ENCODE measurements at regions not wholly inside any gene's neighbourhood (a gene's known extent, or its start where the extent isn't known, plus 50 kb on each side); places are given as distances from the start of the nearest gene placed in this dataset.

DNA sequence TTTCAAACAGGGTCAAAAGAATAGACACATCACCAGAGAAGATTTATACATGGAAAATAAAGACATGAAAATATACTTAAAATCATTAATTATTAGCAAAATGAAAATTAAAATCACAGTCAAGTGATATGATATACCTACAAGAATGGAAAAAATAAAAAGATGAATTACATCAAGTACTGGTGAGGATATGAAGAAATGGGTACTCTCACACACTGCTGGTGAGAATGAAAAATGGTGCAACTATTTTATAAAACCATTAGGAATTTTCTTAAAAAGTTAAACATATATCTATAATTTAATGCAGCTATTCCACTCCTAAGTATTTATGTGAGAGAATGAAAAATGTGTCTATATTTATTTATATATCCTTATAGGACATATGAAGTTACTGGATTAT lies 136.3 kb upstream of the GRIK2 start:
- no peak overlapping the region for H3K4me3 ChIP-seq (replicated peaks in 1 of 2; ENCODE audit: low read depth in 2 of 2, low read length in 2 of 2)
- no peak for DNase-seq (ENCODE audit: low read depth in 2 of 2)
- TF ChIP-seq, protein P1, sequence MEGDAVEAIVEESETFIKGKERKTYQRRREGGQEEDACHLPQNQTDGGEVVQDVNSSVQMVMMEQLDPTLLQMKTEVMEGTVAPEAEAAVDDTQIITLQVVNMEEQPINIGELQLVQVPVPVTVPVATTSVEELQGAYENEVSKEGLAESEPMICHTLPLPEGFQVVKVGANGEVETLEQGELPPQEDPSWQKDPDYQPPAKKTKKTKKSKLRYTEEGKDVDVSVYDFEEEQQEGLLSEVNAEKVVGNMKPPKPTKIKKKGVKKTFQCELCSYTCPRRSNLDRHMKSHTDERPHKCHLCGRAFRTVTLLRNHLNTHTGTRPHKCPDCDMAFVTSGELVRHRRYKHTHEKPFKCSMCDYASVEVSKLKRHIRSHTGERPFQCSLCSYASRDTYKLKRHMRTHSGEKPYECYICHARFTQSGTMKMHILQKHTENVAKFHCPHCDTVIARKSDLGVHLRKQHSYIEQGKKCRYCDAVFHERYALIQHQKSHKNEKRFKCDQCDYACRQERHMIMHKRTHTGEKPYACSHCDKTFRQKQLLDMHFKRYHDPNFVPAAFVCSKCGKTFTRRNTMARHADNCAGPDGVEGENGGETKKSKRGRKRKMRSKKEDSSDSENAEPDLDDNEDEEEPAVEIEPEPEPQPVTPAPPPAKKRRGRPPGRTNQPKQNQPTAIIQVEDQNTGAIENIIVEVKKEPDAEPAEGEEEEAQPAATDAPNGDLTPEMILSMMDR (IDR thresholded peaks at IDR 0.05; ENCODE audit: low read depth, low read length) = no peak

DNA sequence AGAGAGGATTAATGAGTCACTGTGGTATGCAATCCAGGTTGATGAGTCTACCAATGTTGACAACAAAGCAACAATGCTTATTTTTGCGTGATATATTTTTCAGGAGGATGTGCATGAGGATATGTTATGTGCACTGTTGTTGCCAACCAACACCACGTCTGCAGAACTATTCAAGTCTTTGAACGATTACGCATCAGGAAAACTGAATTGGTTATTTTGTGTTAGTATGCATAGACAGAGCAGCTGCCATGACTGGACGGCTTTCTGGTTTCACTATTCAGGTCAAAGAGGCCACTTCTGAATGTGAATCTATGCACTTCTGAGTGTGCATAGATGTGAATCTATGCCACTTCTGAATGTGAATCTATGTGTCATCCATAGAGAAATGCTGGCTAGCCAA lies 134.0 kb upstream of the GRIK2 start:
- TF ChIP-seq, protein P1 (IDR thresholded peaks at IDR 0.05; ENCODE audit: low read depth, low read length) = no peak
- peak in 1 of 2 donors; percentile 8 for DNase-seq (ENCODE audit: low read depth in 2 of 2)
- H3K4me3 ChIP-seq (replicated peaks in 1 of 2; ENCODE audit: low read depth in 2 of 2, low read length in 2 of 2) = no peak overlapping the region

DNA sequence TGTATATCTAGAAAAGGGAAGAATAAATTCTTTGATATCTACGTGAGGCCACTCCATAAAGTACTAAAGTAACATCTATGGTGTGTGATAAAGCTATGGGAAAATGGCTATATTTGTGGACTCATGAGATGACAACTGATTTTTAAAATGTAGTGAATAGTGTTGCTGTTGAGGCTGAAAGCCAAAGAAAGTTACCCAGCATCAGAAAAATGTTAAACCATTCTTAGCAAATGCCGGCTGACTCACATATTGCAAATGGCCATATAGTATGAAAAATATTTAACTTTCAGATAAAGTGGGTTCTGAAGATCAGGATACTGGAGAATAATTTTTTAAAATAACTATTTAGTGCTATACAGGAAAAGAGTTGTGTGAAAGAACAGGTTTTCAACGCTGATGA lies 129.9 kb upstream of the GRIK2 start:
- no peak overlapping the region for H3K4me3 ChIP-seq (replicated peaks in 1 of 2; ENCODE audit: low read depth in 2 of 2, low read length in 2 of 2)
- peak in 1 of 2 donors; percentile 14 for DNase-seq (ENCODE audit: low read depth in 2 of 2)
- TF ChIP-seq, protein P1 (IDR thresholded peaks at IDR 0.05; ENCODE audit: low read depth, low read length) = no peak

DNA sequence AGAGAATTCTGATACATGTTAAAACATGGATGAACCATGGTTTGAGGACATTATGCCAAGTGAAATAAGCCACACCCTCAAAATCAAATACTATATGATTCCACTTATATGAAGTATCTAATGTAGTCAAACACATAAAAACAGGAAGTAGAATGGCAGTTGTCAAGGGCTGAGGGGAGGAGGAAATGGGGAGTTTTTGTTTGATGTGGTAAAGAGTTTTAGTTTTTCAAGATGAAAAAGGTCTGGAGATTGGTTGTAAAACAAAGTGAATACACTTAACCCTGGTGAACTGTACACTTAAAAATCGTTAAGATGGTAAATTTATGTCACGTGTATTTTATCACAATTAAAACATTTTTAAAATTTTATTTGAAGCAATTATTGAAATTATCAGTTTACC lies 127.4 kb upstream of the GRIK2 start:
- no peak for DNase-seq (ENCODE audit: low read depth in 2 of 2)
- TF ChIP-seq, protein P1 (IDR thresholded peaks at IDR 0.05; ENCODE audit: low read depth, low read length) = no peak
- H3K4me3 ChIP-seq (replicated peaks in 1 of 2; ENCODE audit: low read depth in 2 of 2, low read length in 2 of 2) = no peak overlapping the region

DNA sequence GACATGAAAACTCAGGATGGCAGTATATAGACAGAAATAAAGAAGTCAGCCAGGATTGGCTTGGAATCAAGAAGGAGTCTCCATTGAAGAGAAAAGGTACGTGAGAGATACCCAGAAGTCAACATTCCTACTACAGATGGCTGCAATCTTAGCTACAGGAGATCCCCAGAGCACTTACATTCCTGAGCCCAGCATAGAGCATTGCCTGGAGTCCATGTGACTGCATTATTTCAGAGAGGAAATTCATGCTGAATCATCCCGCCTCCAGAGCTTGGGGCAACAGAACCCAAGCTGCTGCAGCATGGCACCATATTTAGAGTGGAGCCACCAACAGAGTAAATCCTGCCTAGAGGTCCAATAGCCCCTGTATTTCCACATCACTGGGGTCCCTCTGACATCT lies 125.0 kb upstream of the GRIK2 start:
- TF ChIP-seq, protein P1 (IDR thresholded peaks at IDR 0.05; ENCODE audit: low read depth, low read length) = no peak

DNA sequence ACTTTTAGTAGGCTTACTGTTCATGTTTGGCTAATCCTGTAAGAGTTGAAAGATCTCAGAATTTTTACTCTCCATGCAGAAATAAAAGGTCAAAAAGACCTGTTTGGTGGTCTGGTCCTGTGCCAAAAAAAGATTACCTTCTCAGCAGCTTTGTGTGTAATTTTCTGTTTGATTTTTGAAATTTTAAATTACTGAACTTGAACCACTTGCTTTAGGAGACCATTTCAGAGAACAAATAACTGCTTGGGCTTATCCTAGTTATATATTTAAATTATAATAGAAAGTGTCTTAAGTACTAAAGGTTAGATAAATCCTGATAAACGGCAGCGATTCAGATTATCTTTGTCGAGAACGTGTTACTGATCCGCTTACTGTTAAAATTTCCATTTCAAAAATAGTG lies 118.3 kb upstream of the GRIK2 start:
- TF ChIP-seq, protein P1 (IDR thresholded peaks at IDR 0.05; ENCODE audit: low read depth, low read length) = no peak
- DNase-seq (ENCODE audit: low read depth in 2 of 2) = no peak
- H3K4me3 ChIP-seq (replicated peaks in 1 of 2; ENCODE audit: low read depth in 2 of 2, low read length in 2 of 2) = no peak overlapping the region

More for the DNA sequence above, 125.0 kb upstream of the GRIK2 start:
- DNase-seq (ENCODE audit: low read depth in 2 of 2) = peak in 1 of 2 donors; percentile 33
- H3K4me3 ChIP-seq (replicated peaks in 1 of 2; ENCODE audit: low read depth in 2 of 2, low read length in 2 of 2) = no peak overlapping the region

DNA sequence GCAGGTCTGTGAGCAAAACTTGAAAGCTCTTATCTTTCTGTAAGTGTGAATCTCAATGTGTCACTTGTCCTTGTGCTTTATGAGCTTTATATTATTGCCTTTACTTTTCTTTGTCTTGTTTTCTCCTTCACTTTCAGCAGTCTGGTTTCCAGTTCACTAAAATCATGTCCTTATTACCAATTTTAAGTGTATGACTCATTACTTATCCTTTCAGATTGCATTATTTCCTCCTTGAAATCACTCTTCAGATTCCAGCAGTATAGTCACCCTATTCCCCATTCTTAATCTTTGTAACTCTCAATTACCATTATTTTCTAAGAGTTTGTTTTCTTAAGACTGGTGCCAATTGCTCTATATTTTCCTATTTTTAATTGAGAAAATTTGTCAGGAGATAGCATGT lies 117.4 kb upstream of the GRIK2 start:
- H3K4me3 ChIP-seq (replicated peaks in 1 of 2; ENCODE audit: low read depth in 2 of 2, low read length in 2 of 2) = no peak overlapping the region
- TF ChIP-seq, protein P1 (IDR thresholded peaks at IDR 0.05; ENCODE audit: low read depth, low read length) = no peak
- peak; percentile 9 to 24 for DNase-seq (ENCODE audit: low read depth in 2 of 2)
